HEK293 (cell line): ENCODE measurements at regions not wholly inside any gene's neighbourhood (a gene's known extent, or its start where the extent isn't known, plus 50 kb on each side); places are given as distances from the start of the nearest gene placed in this dataset.

Experiments
- CTCF ChIA-PET: fragments of 350-600 bp; formaldehyde crosslinking; extraction: SDS; loops from one replicate; lab custom pipeline; 2021; ENCODE audit warnings: antibody characterized with exemption; lab: Yijun Ruan, JAX
- POLR2A ChIA-PET: fragments of 300-600 bp; formaldehyde crosslinking; extraction: SDS; loops from one replicate; lab custom pipeline; 2020; ENCODE audit warnings: antibody characterized with exemption, inconsistent platforms; lab: Yijun Ruan, JAX
- H3K27ac ChIP-seq: fragments of 200-500 bp; sonication (Bioruptor generic); 2 replicates; pipeline ENCODE4 v1.5.1; 2014; ENCODE audit warnings: low read depth, low read length, control low read depth, inconsistent platforms; ENCODE audit errors: extremely low read depth
- H3K36me3 ChIP-seq, 2 experiments: fragments of 200-500 bp in 1 of 2; sonication (Bioruptor generic) in 1 of 2; 1 replicate in 1 of 2; 2 replicates in 1 of 2; pipeline ENCODE4 v1.5.1; 2014 to 2017; ENCODE audit warnings: inconsistent platforms in 2 of 2, low read length in 2 of 2; ENCODE audit not compliant: control insufficient read depth in 2 of 2, insufficient read depth in 1 of 2
- H3K4me1 ChIP-seq: fragments of 200-500 bp; sonication (Bioruptor generic); 2 replicates; pipeline ENCODE4 v1.5.1; 2014; ENCODE audit warnings: mild to moderate bottlenecking, low read length, inconsistent platforms; ENCODE audit not compliant: control insufficient read depth, insufficient read depth
- H3K4me3 ChIP-seq: 2 replicates; pipeline ENCODE4 v1.5.1; 2011; ENCODE audit warnings: low read depth, mild to moderate bottlenecking, control low read depth, low read length, moderate library complexity
- H3K9me3 ChIP-seq: fragments of 200-500 bp; sonication (Bioruptor generic); 2 replicates; pipeline ENCODE4 v1.5.1; 2014; ENCODE audit warnings: low read depth, low read length, inconsistent platforms; ENCODE audit not compliant: control insufficient read depth, insufficient read depth
- ATF2 ChIP-seq: fragments of 450-650 bp; formaldehyde crosslinking; IDR thresholded peaks from 2 replicates; pipeline ENCODE4 v1.5.1; 2016; ENCODE audit warnings: missing biosample characterization, missing genetic modification characterization, low read depth
- KLF10 ChIP-seq: fragments of 450-650 bp; IDR thresholded peaks from 2 replicates; pipeline ENCODE4 v1.5.1; 2018; ENCODE audit warnings: missing biosample characterization, mild to moderate bottlenecking, missing genetic modification characterization
- KLF16 ChIP-seq: fragments of 450-650 bp; formaldehyde crosslinking; IDR thresholded peaks from 2 replicates; pipeline ENCODE4 v1.5.1; 2017; ENCODE audit warnings: missing biosample characterization, missing genetic modification characterization
- KLF7 ChIP-seq: fragments of 450-650 bp; formaldehyde crosslinking; IDR thresholded peaks from 2 replicates; pipeline ENCODE4 v1.5.1; 2016; ENCODE audit warnings: missing biosample characterization, missing genetic modification characterization, borderline replicate concordance
- PRDM10 ChIP-seq: fragments of 450-650 bp; formaldehyde crosslinking; IDR thresholded peaks from 2 replicates; pipeline ENCODE4 v1.5.1; 2016; ENCODE audit warnings: missing biosample characterization, missing genetic modification characterization
- ZFP37 ChIP-seq: fragments of 450-650 bp; formaldehyde crosslinking; IDR thresholded peaks from 2 replicates; pipeline ENCODE4 v1.5.1; 2016; ENCODE audit warnings: missing biosample characterization, missing genetic modification characterization
- ZNF114 ChIP-seq: fragments of 450-650 bp; formaldehyde crosslinking; IDR thresholded peaks from 2 replicates; pipeline ENCODE4 v1.5.0; 2017; ENCODE audit warnings: missing biosample characterization, missing genetic modification characterization
- ZNF16 ChIP-seq: fragments of 450-650 bp; formaldehyde crosslinking; IDR thresholded peaks from 2 replicates; pipeline ENCODE4 v1.5.1; 2016; ENCODE audit warnings: low read depth, missing biosample characterization, missing genetic modification characterization
- ZNF26 ChIP-seq: fragments of 450-650 bp; formaldehyde crosslinking; IDR thresholded peaks from 2 replicates; pipeline ENCODE4 v1.5.1; 2016; ENCODE audit warnings: missing biosample characterization, missing genetic modification characterization
- ZNF274 ChIP-seq, 2 experiments: fragments of 200-500 bp in 1 of 2; fragments of 450-650 bp in 1 of 2; sonication (Bioruptor generic) in 1 of 2; formaldehyde crosslinking in 1 of 2; IDR thresholded peaks; 2 replicates each; pipeline versions ENCODE4 v1.5.1 to v1.6.1; 2014 to 2016; ENCODE audit warnings: borderline replicate concordance in 1 of 2, inconsistent platforms in 1 of 2, low read length in 1 of 2, missing biosample characterization in 1 of 2, missing genetic modification characterization in 1 of 2
- ZNF449 ChIP-seq: fragments of 450-650 bp; formaldehyde crosslinking; IDR thresholded peaks from 2 replicates; pipeline ENCODE4 v1.5.1; 2017; ENCODE audit warnings: missing biosample characterization, mild to moderate bottlenecking, missing genetic modification characterization, moderate library complexity
- ZNF501 ChIP-seq: fragments of 450-650 bp; formaldehyde crosslinking; IDR thresholded peaks from 2 replicates; pipeline ENCODE4 v1.5.1; 2016; ENCODE audit warnings: missing biosample characterization, missing genetic modification characterization
- ZNF561 ChIP-seq: fragments of 450-650 bp; IDR thresholded peaks from 2 replicates; pipeline ENCODE4 v1.5.1; 2018; ENCODE audit warnings: missing biosample characterization, missing genetic modification characterization, borderline replicate concordance
- ZNF585B ChIP-seq: fragments of 450-650 bp; formaldehyde crosslinking; IDR thresholded peaks from 2 replicates; pipeline ENCODE4 v1.5.1; 2016; ENCODE audit warnings: missing biosample characterization, missing genetic modification characterization
- ZNF629 ChIP-seq: fragments of 450-650 bp; formaldehyde crosslinking; IDR thresholded peaks from 2 replicates; pipeline ENCODE4 v1.5.1; 2017; ENCODE audit warnings: missing biosample characterization, missing genetic modification characterization
- ZNF768 ChIP-seq: fragments of 450-650 bp; formaldehyde crosslinking; IDR thresholded peaks from 2 replicates; pipeline ENCODE4 v1.5.1; 2018; ENCODE audit warnings: missing biosample characterization, mild to moderate bottlenecking, missing genetic modification characterization
- ZNF792 ChIP-seq: fragments of 450-650 bp; formaldehyde crosslinking; IDR thresholded peaks from 2 replicates; pipeline ENCODE4 v1.5.1; 2016; ENCODE audit warnings: missing biosample characterization, missing genetic modification characterization

- TF ChIP-seq PRDM10 (tag by site-specific recombination) = no peak
- TF ChIP-seq ATF2 (tag by site-specific recombination) = no peak
- TF ChIP-seq ZNF561 (tag by site-specific recombination) = no peak
- TF ChIP-seq ZNF585B (tag by site-specific recombination) = no peak
- no peak for TF ChIP-seq ZNF501
- no peak for TF ChIP-seq KLF7
- TF ChIP-seq ZNF792 (tag by site-specific recombination) = no peak
- no peak for TF ChIP-seq ZNF16 (tag by site-specific recombination)
These were observed 367.9 kb downstream of the SHQ1 start (continued) for GRCh38 chr3:72480366-72480765.

GRCh38 chr3:72479651-72480215, 368.5 kb downstream of the SHQ1 start:
- Histone ChIP-seq H3K9me3 (no peaks in the 10 kb centered on the region), H3K4me3 (no peak overlapping the region), H3K36me3 (no peaks in the 10 kb centered on the region), H3K27ac (no peak overlapping the region), H3K4me1 (no peaks in the 10 kb centered on the region; the same call in 1 of the 2 replicates)
- POLR2A ChIA-PET = no interaction called here
- CTCF ChIA-PET = interaction anchor here (0.6 kb wide), 1 partner anchor 569 kb away, joined by 4 read pairs; no protein-coding TSS in a partner anchor
- TF ChIP-seq ZNF274 (IDR thresholded peaks at IDR 0.05; ENCODE audit: low read length) (no peak), ZNF274 (tag by site-specific recombination; IDR thresholded peaks at IDR 0.05; ENCODE audit: borderline replicate concordance) (no peak), ZNF26 (tag by site-specific recombination) (no peak), ZNF449 (no peak), ZFP37 (tag by site-specific recombination) (no peak), ZNF629 (tag by site-specific recombination) (no peak), ZNF114 (no peak), KLF16 (tag by site-specific recombination) (no peak), ZNF768 (tag by site-specific recombination) (no peak), KLF10 (tag by site-specific recombination) (no peak)
